HG02571 (cell line): ENCODE measurements at regions not wholly inside any gene's neighbourhood (a gene's known extent, or its start where the extent isn't known, plus 50 kb on each side); places are given as distances from the start of the nearest gene placed in this dataset.
"Not testable (repeated sequence)": the region's sequence is repeated elsewhere in the genome, so short reads cannot be mapped to it uniquely, and the experiment has no call there.

Experiments
- ATAC-seq: cut with Tn5 transposase; IDR thresholded peaks from one replicate; pipeline ENCODE4 v1.9.1; 2021; ENCODE audit warnings: mild to moderate bottlenecking, moderate library complexity; ENCODE audit not compliant: unreplicated experiment

- no peak for ATAC-seq
Measured at GRCh38 chr3:176262071-176262470, 935.2 kb downstream of the TBL1XR1 start.

GRCh38 chr3:176247191-176247590 lies 950.1 kb downstream of the TBL1XR1 start:
- ATAC-seq, result no peak

GRCh38 chr3:176219970-176220369 lies 977.3 kb downstream of the TBL1XR1 start:
- no peak for ATAC-seq

- no peak for ATAC-seq
Measured at GRCh38 chr3:176214758-176215157, 982.5 kb downstream of the TBL1XR1 start.

GRCh38 chr3:176213314-176213713 lies 984.0 kb downstream of the TBL1XR1 start:
- ATAC-seq, result not testable (repeated sequence)

GRCh38 chr3:176208915-176209314 lies 988.4 kb downstream of the TBL1XR1 start:
- ATAC-seq, result no peak

GRCh38 chr3:176208283-176208682 lies 989.0 kb downstream of the TBL1XR1 start:
- ATAC-seq, result no peak

- ATAC-seq, result no peak
Measured at GRCh38 chr3:176206809-176207208, 990.5 kb downstream of the TBL1XR1 start.

GRCh38 chr3:176202652-176203051 lies 994.6 kb downstream of the TBL1XR1 start:
- no peak for ATAC-seq

GRCh38 chr3:176193032-176193730 lies 1004.1 kb downstream of the TBL1XR1 start:
- no peak for ATAC-seq

GRCh38 chr3:176190755-176191154 lies 1006.5 kb downstream of the TBL1XR1 start:
- ATAC-seq, result no peak

GRCh38 chr3:176183181-176183580 lies 1014.1 kb downstream of the TBL1XR1 start:
- no peak for ATAC-seq

GRCh38 chr3:176174060-176174459 lies 1023.2 kb downstream of the TBL1XR1 start:
- ATAC-seq, result no peak

- no peak for ATAC-seq
Measured at GRCh38 chr3:176172492-176172891, 1024.8 kb downstream of the TBL1XR1 start.

- ATAC-seq, result no peak
Measured at GRCh38 chr3:176167272-176167671, 1030.0 kb downstream of the TBL1XR1 start.

GRCh38 chr3:176160997-176161396 lies 1036.3 kb downstream of the TBL1XR1 start:
- ATAC-seq, result no peak

GRCh38 chr3:176159796-176160195 lies 1037.5 kb downstream of the TBL1XR1 start:
- ATAC-seq, result no peak

- no peak for ATAC-seq
Measured at GRCh38 chr3:176155012-176155411, 1042.3 kb downstream of the TBL1XR1 start.

- ATAC-seq, result no peak
Measured at GRCh38 chr3:176149567-176149966, 1047.7 kb downstream of the TBL1XR1 start.

- ATAC-seq, result no peak
Measured at GRCh38 chr3:176147251-176147650, 1050.0 kb downstream of the TBL1XR1 start.

GRCh38 chr3:176141837-176142236 lies 1055.4 kb downstream of the TBL1XR1 start:
- ATAC-seq, result no peak

- no peak for ATAC-seq
Measured at GRCh38 chr3:176120507-176120906, 1076.8 kb downstream of the TBL1XR1 start.

- ATAC-seq, result no peak
Measured at GRCh38 chr3:176119826-176120225, 1077.5 kb downstream of the TBL1XR1 start.
